OCI-LY3 (cell line): ENCODE measurements at regions not wholly inside any gene's neighbourhood (a gene's known extent, or its start where the extent isn't known, plus 50 kb on each side); places are given as distances from the start of the nearest gene placed in this dataset.

Source experiments
- H2AFZ ChIP-seq: fragments of 200-600, 300-600 bp; shearing (Covaris generic); 2 replicates; pipeline ENCODE4 v1.6.0; 2014; ENCODE audit warnings: antibody characterized with exemption, low read depth, low read length
- H3K27ac ChIP-seq: fragments of 200-600, 300-600 bp; sonication (generic); 2 replicates; pipeline ENCODE4 v1.5.1; 2014; ENCODE audit warnings: mild to moderate bottlenecking, low read length, moderate library complexity, mixed read lengths
- H3K27me3 ChIP-seq: fragments of 200-600, 300-600 bp; sonication (generic); 2 replicates; pipeline ENCODE4 v1.6.1; 2014; ENCODE audit warnings: low read depth, low read length, mixed read lengths
- H3K36me3 ChIP-seq: fragments of 200-600, 300-600 bp; sonication (generic); replicated peaks from 2 replicates; pipeline ENCODE3; 2014; ENCODE audit warnings: low read depth, low read length, mixed read lengths
- H3K4me1 ChIP-seq: fragments of 300-600, 200-600 bp; sonication (generic); 2 replicates; pipeline ENCODE4 v1.6.1; 2014; ENCODE audit warnings: low read length, mixed read lengths
- H3K4me2 ChIP-seq: fragments of 200-600, 300-600 bp; sonication (generic); 2 replicates; pipeline ENCODE4 v1.6.1; 2014; ENCODE audit warnings: low read length, mixed read lengths
- H3K4me3 ChIP-seq: fragments of 300-600, 200-600 bp; sonication (generic); 2 replicates; pipeline ENCODE4 v1.5.1; 2014; ENCODE audit warnings: antibody characterized with exemption, mild to moderate bottlenecking, low read length, moderate library complexity
- H3K79me2 ChIP-seq: fragments of 300-600, 200-600 bp; shearing (Covaris generic); 2 replicates; pipeline ENCODE4 v1.6.1; 2014; ENCODE audit warnings: mild to moderate bottlenecking, low read length, mixed read lengths
- H3K9ac ChIP-seq: fragments of 300-600, 200-600 bp; shearing (Covaris generic); 2 replicates; pipeline ENCODE4 v1.6.0; 2014; ENCODE audit warnings: mild to moderate bottlenecking, low read length, moderate library complexity
- H3K9me3 ChIP-seq: fragments of 200-600, 300-600 bp; shearing (Covaris generic); 2 replicates; pipeline ENCODE4 v1.6.1; 2014; ENCODE audit warnings: low read length, mixed read lengths; ENCODE audit not compliant: insufficient read depth
- H4K20me1 ChIP-seq: fragments of 200-600, 300-600 bp; sonication (generic); 2 replicates; pipeline ENCODE4 v1.6.1; 2016; ENCODE audit warnings: low read length, mixed read lengths; ENCODE audit not compliant: insufficient read depth
- EZH2phosphoT487 ChIP-seq: fragments of 200-600 bp; shearing (Covaris generic); IDR thresholded peaks from 2 replicates; pipeline ENCODE4 v1.6.1; 2018; ENCODE audit warnings: antibody characterized with exemption, mixed run types, low read depth
- TF ChIP-seq, protein P1 (sequence below): fragments of 200-600, 300-600 bp; sonication (generic); IDR thresholded peaks from 2 replicates; pipeline ENCODE4 v1.5.1; 2014; ENCODE audit warnings: antibody characterized with exemption, low read length, low read depth

DNA sequence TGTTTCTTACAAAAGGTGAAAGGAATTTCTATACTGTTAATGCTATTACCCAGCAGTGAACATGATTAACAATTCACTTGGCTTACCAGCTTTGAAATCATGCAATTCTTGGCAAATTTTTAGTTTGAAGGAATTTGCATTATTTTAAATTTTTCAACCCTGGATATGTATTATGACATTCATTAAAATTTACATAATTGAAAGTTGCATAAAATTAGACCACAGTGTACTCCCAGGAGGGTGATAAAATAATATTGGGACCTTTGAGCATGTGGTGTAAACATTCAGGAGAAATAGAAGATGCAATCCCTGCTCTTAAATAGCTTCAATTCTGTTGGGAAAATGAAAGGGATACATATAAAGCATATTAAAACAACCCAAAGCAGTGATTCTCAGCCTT, 412.2 kb upstream of the SGCD start:
- Histone ChIP-seq H3K9me3 (no peaks in the 10 kb centered on the region), H2AFZ (no peak overlapping the region), H3K4me2 (no peak overlapping the region), H3K36me3 (no peaks in the 10 kb centered on the region), H3K9ac (no peak overlapping the region), H3K27ac (no peak overlapping the region), H4K20me1 (no peaks in the 10 kb centered on the region), H3K4me1 (no peaks in the 10 kb centered on the region), H3K79me2 (no peaks in the 10 kb centered on the region), H3K4me3 (no peak overlapping the region), H3K27me3 (no peaks in the 10 kb centered on the region)
- no peak for TF ChIP-seq EZH2phosphoT487
- TF ChIP-seq, protein P1, sequence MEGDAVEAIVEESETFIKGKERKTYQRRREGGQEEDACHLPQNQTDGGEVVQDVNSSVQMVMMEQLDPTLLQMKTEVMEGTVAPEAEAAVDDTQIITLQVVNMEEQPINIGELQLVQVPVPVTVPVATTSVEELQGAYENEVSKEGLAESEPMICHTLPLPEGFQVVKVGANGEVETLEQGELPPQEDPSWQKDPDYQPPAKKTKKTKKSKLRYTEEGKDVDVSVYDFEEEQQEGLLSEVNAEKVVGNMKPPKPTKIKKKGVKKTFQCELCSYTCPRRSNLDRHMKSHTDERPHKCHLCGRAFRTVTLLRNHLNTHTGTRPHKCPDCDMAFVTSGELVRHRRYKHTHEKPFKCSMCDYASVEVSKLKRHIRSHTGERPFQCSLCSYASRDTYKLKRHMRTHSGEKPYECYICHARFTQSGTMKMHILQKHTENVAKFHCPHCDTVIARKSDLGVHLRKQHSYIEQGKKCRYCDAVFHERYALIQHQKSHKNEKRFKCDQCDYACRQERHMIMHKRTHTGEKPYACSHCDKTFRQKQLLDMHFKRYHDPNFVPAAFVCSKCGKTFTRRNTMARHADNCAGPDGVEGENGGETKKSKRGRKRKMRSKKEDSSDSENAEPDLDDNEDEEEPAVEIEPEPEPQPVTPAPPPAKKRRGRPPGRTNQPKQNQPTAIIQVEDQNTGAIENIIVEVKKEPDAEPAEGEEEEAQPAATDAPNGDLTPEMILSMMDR, result no peak

DNA sequence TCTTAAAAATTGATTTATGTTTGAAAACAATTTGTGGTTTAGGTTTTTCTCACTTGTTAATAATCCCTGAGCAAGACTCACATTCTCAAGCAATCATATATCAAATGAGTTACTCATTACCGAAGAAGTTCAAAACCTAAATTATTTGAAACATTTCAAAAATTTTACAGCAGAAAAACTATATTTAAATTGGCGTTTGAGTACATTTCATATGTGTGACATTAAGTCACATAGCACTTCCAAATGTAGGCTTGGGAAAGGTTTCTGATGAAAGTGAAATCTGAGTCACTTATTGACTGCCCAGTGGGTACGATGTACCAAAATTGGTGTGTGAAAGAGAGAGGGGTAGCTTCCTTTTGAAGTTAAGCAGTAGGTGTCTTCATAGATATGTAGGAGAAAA, 411.4 kb upstream of the SGCD start:
- Histone ChIP-seq H3K9ac (no peak overlapping the region), H3K36me3 (no peaks in the 10 kb centered on the region), H3K27ac (no peak overlapping the region), H3K9me3 (no peaks in the 10 kb centered on the region), H4K20me1 (no peaks in the 10 kb centered on the region), H3K4me3 (no peak overlapping the region), H3K4me1 (no peaks in the 10 kb centered on the region), H3K79me2 (no peaks in the 10 kb centered on the region), H2AFZ (no peak overlapping the region), H3K27me3 (no peaks in the 10 kb centered on the region), H3K4me2 (no peak overlapping the region)
- TF ChIP-seq, protein P1, result no peak
- no peak for TF ChIP-seq EZH2phosphoT487

DNA sequence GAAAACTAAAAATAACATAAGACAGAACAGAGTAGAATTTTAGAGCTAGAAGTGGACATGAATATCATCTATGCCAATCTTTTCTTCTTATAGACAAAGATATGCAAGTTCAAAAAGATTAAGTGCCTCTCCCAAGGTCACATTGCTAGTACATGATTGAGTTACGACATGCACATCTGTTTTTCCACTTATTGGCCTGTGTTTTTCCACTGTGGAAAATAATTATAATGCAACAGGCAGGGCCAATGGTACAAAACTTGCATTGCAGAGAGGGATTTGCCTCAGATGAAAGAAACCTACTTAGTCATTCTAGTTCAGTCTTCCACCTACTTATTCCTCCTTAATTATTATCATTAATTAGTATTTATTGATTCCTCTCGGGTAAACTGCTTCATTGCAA, 407.8 kb upstream of the SGCD start:
- H3K4me2 ChIP-seq, result no peak overlapping the region
- no peaks in the 10 kb centered on the region for H3K36me3 ChIP-seq

DNA sequence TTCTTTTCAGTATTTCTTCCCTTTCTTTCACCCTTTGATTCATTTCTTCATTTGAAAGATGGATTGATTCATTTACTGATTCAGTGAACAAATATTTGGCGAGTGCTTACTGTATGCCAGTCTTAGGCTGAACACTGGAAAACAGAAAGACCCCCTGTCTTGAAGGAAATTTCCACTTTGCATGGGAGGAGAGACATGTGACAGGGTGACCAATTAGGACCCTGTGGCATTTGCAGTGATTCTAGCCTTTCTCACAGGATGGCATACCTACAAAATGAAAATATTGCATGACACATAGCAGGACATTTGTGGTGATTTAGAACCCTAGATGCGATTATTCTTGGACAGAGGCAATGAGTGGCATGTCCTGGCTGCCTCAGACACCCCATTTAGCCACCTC, 407.2 kb upstream of the SGCD start:
- no peaks in the 10 kb centered on the region for H3K36me3 ChIP-seq
- H3K27me3 ChIP-seq, result no peaks in the 10 kb centered on the region
- no peak overlapping the region for H3K4me2 ChIP-seq
- no peaks in the 10 kb centered on the region for H4K20me1 ChIP-seq
- no peaks in the 10 kb centered on the region for H3K79me2 ChIP-seq
- no peak for TF ChIP-seq EZH2phosphoT487
- TF ChIP-seq, protein P1, result no peak
- H3K27ac ChIP-seq, result no peak overlapping the region
- H3K9ac ChIP-seq, result no peak overlapping the region
- no peak overlapping the region for H3K4me3 ChIP-seq
- no peaks in the 10 kb centered on the region for H3K9me3 ChIP-seq
- H3K4me1 ChIP-seq, result no peaks in the 10 kb centered on the region
- H2AFZ ChIP-seq, result no peak overlapping the region

More for the DNA sequence above, 407.8 kb upstream of the SGCD start:
- Histone ChIP-seq H3K27ac (no peak overlapping the region), H2AFZ (no peak overlapping the region), H4K20me1 (no peaks in the 10 kb centered on the region), H3K9ac (no peak overlapping the region), H3K4me3 (no peak overlapping the region), H3K79me2 (no peaks in the 10 kb centered on the region), H3K4me1 (no peaks in the 10 kb centered on the region), H3K27me3 (no peaks in the 10 kb centered on the region), H3K9me3 (no peaks in the 10 kb centered on the region)
- TF ChIP-seq, protein P1, result no peak
- no peak for TF ChIP-seq EZH2phosphoT487
